WI38 (cell line): ENCODE measurements at regions not wholly inside any gene's neighbourhood (a gene's known extent, or its start where the extent isn't known, plus 50 kb on each side); places are given as distances from the start of the nearest gene placed in this dataset.
"Not testable (repeated sequence)": the region's sequence is repeated elsewhere in the genome, so short reads cannot be mapped to it uniquely, and the experiment has no call there.

Source experiments
- H3K4me3 ChIP-seq: 2 replicates; pipeline ENCODE4 v1.5.1; 2011; ENCODE audit warnings: low read depth, mild to moderate bottlenecking, control low read depth, low read length
- CTCF ChIP-seq: IDR thresholded peaks from 2 replicates; pipeline ENCODE4 v1.5.1; 2012; ENCODE audit warnings: low read depth, mild to moderate bottlenecking, control low read depth, low read length

GRCh38 chr12:43213608-43214007 is 338.4 kb downstream of the ADAMTS20 start:
- TF ChIP-seq CTCF: no peak
- no peak overlapping the region for H3K4me3 ChIP-seq

- H3K4me3 ChIP-seq: no peak overlapping the region
- no peak for TF ChIP-seq CTCF
These were observed 341.4 kb downstream of the ADAMTS20 start for GRCh38 chr12:43210485-43211192.

- no peak overlapping the region for H3K4me3 ChIP-seq
- TF ChIP-seq CTCF: no peak
These were observed 343.4 kb downstream of the ADAMTS20 start for GRCh38 chr12:43208627-43209026.

- no peak for TF ChIP-seq CTCF
- no peak overlapping the region for H3K4me3 ChIP-seq
These were observed 343.8 kb downstream of the ADAMTS20 start for GRCh38 chr12:43208221-43208620.

- no peak for TF ChIP-seq CTCF
- H3K4me3 ChIP-seq: no peak overlapping the region
These were observed 345.6 kb downstream of the ADAMTS20 start for GRCh38 chr12:43206396-43206795.

- no peak for TF ChIP-seq CTCF
- H3K4me3 ChIP-seq: no peak overlapping the region
These were observed 353.4 kb downstream of the ADAMTS20 start for GRCh38 chr12:43198608-43199007.

- TF ChIP-seq CTCF: no peak
- H3K4me3 ChIP-seq: no peak overlapping the region
These were observed 355.6 kb downstream of the ADAMTS20 start for GRCh38 chr12:43196268-43196907.

- H3K4me3 ChIP-seq: not testable (repeated sequence)
These were observed 358.9 kb downstream of the ADAMTS20 start for GRCh38 chr12:43193096-43193495.

- H3K4me3 ChIP-seq: not testable (repeated sequence)
These were observed 359.6 kb downstream of the ADAMTS20 start for GRCh38 chr12:43192442-43192841.
